ENCODE measurements at regions not wholly inside any gene's neighbourhood (a gene's known extent, or its start where the extent isn't known, plus 50 kb on each side); places are given as distances from the start of the nearest gene placed in this dataset.

- H3K27ac ChIP-seq = no peak overlapping the region
Measured at GRCh38 chrX:139267851-139268250, 262.7 kb upstream of the F9 start.

GRCh38 chrX:139246295-139246694 lies 284.2 kb upstream of the F9 start:
- no peak overlapping the region for H3K4me3 ChIP-seq
- no peaks in the 10 kb centered on the region for H3K9me3 ChIP-seq
- no peak for DNase-seq
- no peaks in the 10 kb centered on the region for H3K4me1 ChIP-seq
- H3K27me3 ChIP-seq = no peaks in the 10 kb centered on the region
- H3K27ac ChIP-seq = no peak overlapping the region
- no peaks in the 10 kb centered on the region for H3K36me3 ChIP-seq
- TF ChIP-seq POLR2A (IDR thresholded peaks at IDR 0.05) = no peak
- no peak for TF ChIP-seq CTCF (IDR thresholded peaks at IDR 0.05)

More at GRCh38 chrX:139267851-139268250, 262.7 kb upstream of the F9 start:
- H3K27me3 ChIP-seq = no peaks in the 10 kb centered on the region
- no peaks in the 10 kb centered on the region for H3K36me3 ChIP-seq
- no peaks in the 10 kb centered on the region for H3K4me1 ChIP-seq
- no peak overlapping the region for H3K4me3 ChIP-seq
- DNase-seq = no peak
- TF ChIP-seq CTCF (IDR thresholded peaks at IDR 0.05) = no peak
- no peak for TF ChIP-seq POLR2A (IDR thresholded peaks at IDR 0.05)
- H3K9me3 ChIP-seq = no peaks in the 10 kb centered on the region

- Histone ChIP-seq H3K4me1 (no peaks in the 10 kb centered on the region), H3K4me3 (no peak overlapping the region), H3K9me3 (no peaks in the 10 kb centered on the region), H3K27me3 (no peaks in the 10 kb centered on the region), H3K27ac (no peak overlapping the region), H3K36me3 (no peaks in the 10 kb centered on the region)
- no peak for DNase-seq
- no peak for TF ChIP-seq POLR2A (IDR thresholded peaks at IDR 0.05)
- TF ChIP-seq CTCF (IDR thresholded peaks at IDR 0.05) = no peak
Measured at GRCh38 chrX:139237141-139237540, 293.4 kb upstream of the F9 start.

GRCh38 chrX:139234898-139235297 lies 295.6 kb upstream of the F9 start:
- no peaks in the 10 kb centered on the region for H3K4me1 ChIP-seq
- H3K27me3 ChIP-seq = no peaks in the 10 kb centered on the region
- no peak overlapping the region for H3K4me3 ChIP-seq
- no peaks in the 10 kb centered on the region for H3K36me3 ChIP-seq
- DNase-seq = no peak
- no peak overlapping the region for H3K27ac ChIP-seq
- H3K9me3 ChIP-seq = no peaks in the 10 kb centered on the region
- no peak for TF ChIP-seq POLR2A (IDR thresholded peaks at IDR 0.05)

GRCh38 chrX:139224953-139225665 lies 305.4 kb upstream of the F9 start:
- H3K9me3 ChIP-seq = no peaks in the 10 kb centered on the region
- no peaks in the 10 kb centered on the region for H3K4me1 ChIP-seq
- no peak for DNase-seq
- H3K27me3 ChIP-seq = no peaks in the 10 kb centered on the region
- H3K36me3 ChIP-seq = no peaks in the 10 kb centered on the region
- TF ChIP-seq POLR2A (IDR thresholded peaks at IDR 0.05) = no peak
- TF ChIP-seq CTCF (IDR thresholded peaks at IDR 0.05) = no peak
- H3K27ac ChIP-seq = no peak overlapping the region
- H3K4me3 ChIP-seq = no peak overlapping the region

- TF ChIP-seq POLR2A (IDR thresholded peaks at IDR 0.05) = no peak
- TF ChIP-seq CTCF (IDR thresholded peaks at IDR 0.05) = no peak
- no peaks in the 10 kb centered on the region for H3K9me3 ChIP-seq
- H3K36me3 ChIP-seq = no peaks in the 10 kb centered on the region
- no peaks in the 10 kb centered on the region for H3K27me3 ChIP-seq
- H3K27ac ChIP-seq = no peak overlapping the region
- no peak for DNase-seq
- H3K4me1 ChIP-seq = no peaks in the 10 kb centered on the region
- no peak overlapping the region for H3K4me3 ChIP-seq
Measured at GRCh38 chrX:139222511-139223200, 307.9 kb upstream of the F9 start.

Measured in Peyer's patch (tissue), 4 donors.